Neuronal stem cell (in vitro differentiated cells): ENCODE measurements at regions not wholly inside any gene's neighbourhood (a gene's known extent, or its start where the extent isn't known, plus 50 kb on each side); places are given as distances from the start of the nearest gene placed in this dataset.

Experiments
- DNase-seq: peaks from one replicate; pipeline ENCODE4 v3.0.0-alpha.2; 2013; ENCODE audit warnings: low spot score
- H2AFZ ChIP-seq: one replicate; pipeline ENCODE4 v1.6.1; 2013; ENCODE audit warnings: mild to moderate bottlenecking, low read length, inconsistent platforms
- H2AK5ac ChIP-seq: 2 replicates; pipeline ENCODE4 v1.6.1; 2013; ENCODE audit warnings: low read depth, mild to moderate bottlenecking, inconsistent platforms, low read length, moderate library complexity, mixed read lengths
- H2BK120ac ChIP-seq: 2 replicates; pipeline ENCODE4 v1.6.1; 2013; ENCODE audit warnings: low read depth, mild to moderate bottlenecking, inconsistent platforms, low read length, moderate library complexity, mixed read lengths
- H2BK12ac ChIP-seq: one replicate; pipeline ENCODE4 v1.6.1; 2013; ENCODE audit warnings: low read length, inconsistent platforms
- H2BK15ac ChIP-seq: 2 replicates; pipeline ENCODE4 v1.6.1; 2013; ENCODE audit warnings: mild to moderate bottlenecking, low read length, inconsistent platforms, mixed read lengths
- H2BK5ac ChIP-seq: one replicate; pipeline ENCODE4 v1.6.1; 2013; ENCODE audit warnings: inconsistent platforms, mild to moderate bottlenecking, low read length, moderate library complexity
- H3K14ac ChIP-seq: one replicate; pipeline ENCODE4 v1.6.1; 2013; ENCODE audit warnings: low read length, inconsistent platforms
- H3K18ac ChIP-seq: 2 replicates; pipeline ENCODE4 v1.6.1; 2013; ENCODE audit warnings: low read length, inconsistent platforms
- H3K23ac ChIP-seq: 2 replicates; pipeline ENCODE4 v1.6.1; 2013; ENCODE audit warnings: low read depth, mild to moderate bottlenecking, mixed read lengths, low read length, inconsistent platforms; ENCODE audit not compliant: poor library complexity
- H3K27ac ChIP-seq: replicated peaks from 3 replicates; pipeline ENCODE4 v1.5.1; 2013; ENCODE audit warnings: low read length, inconsistent platforms
- H3K27me3 ChIP-seq, 3 experiments: 2 replicates each; pipeline ENCODE4 v1.6.1; 2013; ENCODE audit warnings: low read length in 3 of 3, mild to moderate bottlenecking in 2 of 3, inconsistent platforms in 1 of 3, low read depth in 1 of 3, mixed read lengths in 1 of 3, moderate library complexity in 1 of 3; ENCODE audit not compliant: control insufficient read depth in 3 of 3, insufficient read depth in 3 of 3
- H3K36me3 ChIP-seq, 2 donors: replicated peaks in 1 of 2; 2 replicates each; pipeline ENCODE4 v1.6.1; 2013; ENCODE audit warnings: low read length in 2 of 2; ENCODE audit not compliant: control insufficient read depth in 2 of 2, insufficient read depth in 2 of 2
- H3K4ac ChIP-seq: 2 replicates; pipeline ENCODE4 v1.6.1; 2013; ENCODE audit warnings: inconsistent platforms, mild to moderate bottlenecking, low read length, moderate library complexity
- H3K4me1 ChIP-seq, 2 donors: 1 replicate in 1 of 2; 2 replicates in 1 of 2; pipeline ENCODE4 v1.6.1; 2013; ENCODE audit warnings: low read length in 2 of 2, low read depth in 1 of 2; ENCODE audit not compliant: control insufficient read depth in 2 of 2, insufficient read depth in 1 of 2
- H3K4me2 ChIP-seq: one replicate; pipeline ENCODE4 v1.6.1; 2013; ENCODE audit warnings: mild to moderate bottlenecking, low read length, inconsistent platforms; ENCODE audit not compliant: insufficient read depth, poor library complexity, severe bottlenecking
- H3K4me3 ChIP-seq, 2 donors: 2 replicates each; pipeline ENCODE4 v1.5.1; 2013; ENCODE audit warnings: low read length in 2 of 2, mild to moderate bottlenecking in 2 of 2, inconsistent platforms in 1 of 2, moderate library complexity in 1 of 2
- H3K79me1 ChIP-seq: one replicate; pipeline ENCODE4 v1.6.1; 2013; ENCODE audit warnings: low read depth, mild to moderate bottlenecking, inconsistent platforms, low read length, moderate library complexity
- H3K9ac ChIP-seq: one replicate; pipeline ENCODE4 v1.6.1; 2013; ENCODE audit warnings: mild to moderate bottlenecking, low read depth, low read length, inconsistent platforms; ENCODE audit not compliant: poor library complexity
- H3K9me3 ChIP-seq, 2 donors: replicated peaks in 1 of 2; 2 replicates each; pipeline versions ENCODE3 to v1.6.1; 2013; ENCODE audit warnings: low read length in 2 of 2, mild to moderate bottlenecking in 2 of 2, inconsistent platforms in 1 of 2, low read depth in 1 of 2, mixed read lengths in 1 of 2, moderate library complexity in 1 of 2; ENCODE audit not compliant: control insufficient read depth in 2 of 2, insufficient read depth in 1 of 2
- H4K8ac ChIP-seq: one replicate; pipeline ENCODE4 v1.6.1; 2013; ENCODE audit warnings: low read depth, mild to moderate bottlenecking, inconsistent platforms, low read length, moderate library complexity
- H4K91ac ChIP-seq: one replicate; pipeline ENCODE4 v1.6.1; 2013; ENCODE audit warnings: low read length, low read depth, mild to moderate bottlenecking, inconsistent platforms; ENCODE audit not compliant: poor library complexity
- WGBS, 2 donors: extraction: QIAGEN DNeasy Blood & Tissue Kit; methylation state at CpG; one replicate each; pipeline ENCODE4 v1.1.7; 2013; ENCODE audit warnings: missing lambda C conversion rate in 2 of 2, mixed read lengths in 1 of 2; ENCODE audit not compliant: insufficient read length in 2 of 2, insufficient replicate concordance in 1 of 2; ENCODE audit errors: extremely low coverage in 2 of 2; 5-methylcytosine and 5-hydroxymethylcytosine counted together

DNA sequence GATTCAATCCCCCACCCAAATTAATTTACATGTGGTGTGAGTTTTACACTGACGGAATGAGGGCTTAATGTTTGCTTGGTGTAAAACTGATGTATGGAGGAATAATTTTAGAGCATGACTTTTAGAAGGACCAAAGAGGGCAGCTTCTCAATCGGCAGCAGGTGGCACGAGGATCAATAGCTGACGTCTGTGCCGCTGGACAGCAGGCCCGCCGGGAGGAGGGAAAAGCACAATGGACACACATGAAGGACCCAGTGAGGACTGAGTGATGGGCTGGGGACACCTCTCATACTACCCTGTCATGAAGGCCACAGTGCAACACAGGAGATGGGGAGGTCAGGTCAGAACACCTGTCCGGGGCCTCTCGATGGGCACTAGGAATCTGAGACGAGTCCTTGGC is 61.4 kb upstream of the NSMCE3 start:
- no peak overlapping the region for H3K18ac ChIP-seq
- no peak overlapping the region for H4K91ac ChIP-seq
- H3K4me3 ChIP-seq, result no peak overlapping the region
- no peak overlapping the region for H3K9ac ChIP-seq
- H2BK15ac ChIP-seq, result no peak overlapping the region
- no peak overlapping the region for H3K14ac ChIP-seq
- H3K27me3 ChIP-seq, result no peaks in the 10 kb centered on the region
- no peak overlapping the region for H3K4ac ChIP-seq
- no peaks in the 10 kb centered on the region for H3K9me3 ChIP-seq
- H3K79me1 ChIP-seq, result no peaks in the 10 kb centered on the region
- H3K36me3 ChIP-seq, result no peaks in the 10 kb centered on the region
- no peak overlapping the region for H4K8ac ChIP-seq
- no CpG with 5 or more reads among the region's 10 CpGs for WGBS, 2 donors
- H3K4me2 ChIP-seq, result no peak overlapping the region
- H3K27ac ChIP-seq, result no peak overlapping the region
- H2BK12ac ChIP-seq, result no peak overlapping the region
- DNase-seq, result no peak
- no peak overlapping the region for H2BK120ac ChIP-seq
- H2AK5ac ChIP-seq, result no peak overlapping the region
- no peak overlapping the region for H3K23ac ChIP-seq
- no peak overlapping the region for H2BK5ac ChIP-seq
- no peaks in the 10 kb centered on the region for H3K4me1 ChIP-seq
- H2AFZ ChIP-seq, result no peak overlapping the region

DNA sequence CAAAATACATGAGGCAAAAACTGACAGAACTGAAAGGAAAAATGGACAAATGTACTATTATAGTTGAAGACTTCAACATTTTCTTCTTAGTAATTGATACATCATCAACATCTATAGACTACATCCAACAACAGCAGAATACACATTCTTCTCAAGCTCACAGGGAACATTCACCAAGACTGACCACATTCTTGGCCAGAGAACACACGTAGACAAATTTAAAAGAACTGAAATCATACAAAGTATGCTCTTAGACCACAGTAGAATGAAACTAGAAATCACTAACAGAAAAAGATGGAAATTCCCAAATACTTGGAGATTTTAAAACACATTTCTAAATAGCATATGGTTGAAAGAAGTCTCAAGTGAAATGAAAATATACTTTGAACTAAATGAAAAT is 55.1 kb upstream of the NSMCE3 start:
- no peak overlapping the region for H3K4me3 ChIP-seq
- no peak overlapping the region for H4K91ac ChIP-seq
- no peaks in the 10 kb centered on the region for H3K79me1 ChIP-seq
- H3K27ac ChIP-seq, result no peak overlapping the region
- no peak overlapping the region for H3K9ac ChIP-seq
- no peak overlapping the region for H3K4ac ChIP-seq
- no peak overlapping the region for H3K23ac ChIP-seq
- no CpG with 5 or more reads among the region's 1 CpG for WGBS, 2 donors
- H2BK15ac ChIP-seq, result no peak overlapping the region
- no peak overlapping the region for H3K14ac ChIP-seq
- no peaks in the 10 kb centered on the region for H3K36me3 ChIP-seq
- no peak overlapping the region for H2BK5ac ChIP-seq
- H2AFZ ChIP-seq, result no peak overlapping the region
- H2BK12ac ChIP-seq, result no peak overlapping the region
- no peak overlapping the region for H3K18ac ChIP-seq
- H2BK120ac ChIP-seq, result no peak overlapping the region
- no peaks in the 10 kb centered on the region for H3K27me3 ChIP-seq
- no peak overlapping the region for H4K8ac ChIP-seq
- no peak overlapping the region for H3K4me2 ChIP-seq
- no peak for DNase-seq
- H3K4me1 ChIP-seq, result no peaks in the 10 kb centered on the region
- no peaks in the 10 kb centered on the region for H3K9me3 ChIP-seq
- H2AK5ac ChIP-seq, result no peak overlapping the region

DNA sequence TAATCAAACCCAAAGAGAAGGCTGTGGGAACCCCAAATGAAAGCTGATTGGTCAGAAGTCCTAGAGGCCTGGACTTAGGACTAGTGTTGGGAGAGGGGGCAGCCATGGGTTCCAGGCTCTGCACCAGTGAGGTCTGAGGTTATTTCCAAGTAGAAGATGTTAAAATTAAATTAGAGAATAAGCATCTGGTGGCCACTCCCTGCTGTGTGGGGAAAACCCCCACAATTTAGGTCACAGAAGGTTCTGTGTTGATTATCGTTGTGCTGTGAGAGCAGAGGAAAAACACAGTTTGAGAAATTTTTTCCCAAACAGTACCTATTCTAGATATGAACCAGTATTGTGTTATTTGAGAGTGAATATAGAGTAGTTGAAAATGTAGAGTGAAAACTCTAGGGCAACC is 53.9 kb upstream of the NSMCE3 start:
- Histone ChIP-seq H3K18ac (no peak overlapping the region), H2AFZ (no peak overlapping the region), H2BK12ac (no peak overlapping the region), H4K91ac (no peak overlapping the region), H2BK120ac (no peak overlapping the region), H3K4me3 (no peak overlapping the region), H3K9ac (no peak overlapping the region), H3K4ac (no peak overlapping the region), H3K27me3 (no peaks in the 10 kb centered on the region), H3K23ac (no peak overlapping the region), H2AK5ac (no peak overlapping the region), H3K27ac (no peak overlapping the region), H3K79me1 (no peaks in the 10 kb centered on the region), H3K4me1 (no peaks in the 10 kb centered on the region), H4K8ac (no peak overlapping the region), H3K36me3 (no peaks in the 10 kb centered on the region), H3K14ac (no peak overlapping the region), H2BK15ac (no peak overlapping the region), H3K9me3 (no peaks in the 10 kb centered on the region), H3K4me2 (no peak overlapping the region), H2BK5ac (no peak overlapping the region)
- WGBS, 2 donors, result no CpG with 5 or more reads among the region's 1 CpG
- DNase-seq, result no peak

DNA sequence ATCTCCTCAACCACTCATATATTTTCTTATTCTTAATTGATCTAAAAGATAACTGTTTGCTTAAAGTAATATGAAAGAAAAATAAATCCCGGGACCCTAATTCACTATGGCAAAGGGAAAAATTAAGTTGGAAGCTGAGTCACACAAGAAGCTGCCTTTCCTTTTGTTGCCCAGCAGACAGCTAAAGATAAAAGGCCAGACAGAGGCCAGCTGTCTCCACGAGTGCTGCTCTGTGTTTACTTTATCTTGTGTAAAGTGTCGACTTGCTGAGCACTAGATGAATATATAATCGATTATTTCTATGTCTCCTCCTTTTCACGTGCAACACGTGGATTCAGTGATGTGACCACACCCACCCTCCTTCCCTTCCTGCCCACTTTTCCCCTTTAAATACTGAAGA is 52.8 kb upstream of the NSMCE3 start:
- H3K4me1 ChIP-seq, result no peaks in the 10 kb centered on the region
- no peak overlapping the region for H2BK5ac ChIP-seq
- no peak overlapping the region for H4K8ac ChIP-seq
- H3K4me3 ChIP-seq, result no peak overlapping the region
- no peak overlapping the region for H3K23ac ChIP-seq
- H3K14ac ChIP-seq, result no peak overlapping the region
- no peak overlapping the region for H2BK120ac ChIP-seq
- H3K4me2 ChIP-seq, result no peak overlapping the region
- H3K27me3 ChIP-seq, result no peaks in the 10 kb centered on the region
- H4K91ac ChIP-seq, result no peak overlapping the region
- H3K4ac ChIP-seq, result no peak overlapping the region
- no peak for DNase-seq
- no peak overlapping the region for H3K27ac ChIP-seq
- H3K36me3 ChIP-seq, result no peaks in the 10 kb centered on the region
- H3K18ac ChIP-seq, result no peak overlapping the region
- H3K9ac ChIP-seq, result no peak overlapping the region
- no peak overlapping the region for H2AK5ac ChIP-seq
- peak overlapping the region; percentile 7 for H2AFZ ChIP-seq
- no peaks in the 10 kb centered on the region for H3K9me3 ChIP-seq
- no CpG with 5 or more reads among the region's 6 CpGs for WGBS, 2 donors
- H3K79me1 ChIP-seq, result no peaks in the 10 kb centered on the region
- H2BK12ac ChIP-seq, result no peak overlapping the region
- no peak overlapping the region for H2BK15ac ChIP-seq
